Thymus (tissue), 11 donors: ENCODE measurements at regions not wholly inside any gene's neighbourhood (a gene's known extent, or its start where the extent isn't known, plus 50 kb on each side); places are given as distances from the start of the nearest gene placed in this dataset.

Experiments used
- DNase-seq, 9 donors: peaks; one replicate each; pipeline ENCODE4 v3.0.0-alpha.2; 2013; ENCODE audit warnings: low spot score in 9 of 9, low read depth in 6 of 9, missing footprints in 1 of 9
- H3K27ac ChIP-seq, 2 donors: one replicate each; pipeline ENCODE4 v1.5.1; 2013; ENCODE audit warnings: control low read depth in 1 of 2, low read depth in 1 of 2, low read length in 1 of 2, mild to moderate bottlenecking in 1 of 2, moderate library complexity in 1 of 2
- H3K27me3 ChIP-seq, 2 donors: one replicate each; pipeline ENCODE4 v1.5.1; 2013; ENCODE audit warnings: low read length in 1 of 2; ENCODE audit not compliant: control insufficient read depth in 2 of 2, insufficient read depth in 1 of 2
- H3K36me3 ChIP-seq, 2 donors: one replicate each; pipeline ENCODE4 v1.5.1; 2013; ENCODE audit warnings: low read length in 1 of 2, mild to moderate bottlenecking in 1 of 2, moderate library complexity in 1 of 2; ENCODE audit not compliant: control insufficient read depth in 2 of 2, insufficient read depth in 2 of 2
- H3K4me1 ChIP-seq, 2 donors: one replicate each; pipeline ENCODE4 v1.5.1; 2013; ENCODE audit warnings: low read length in 2 of 2; ENCODE audit not compliant: control insufficient read depth in 2 of 2, insufficient read depth in 2 of 2
- H3K4me3 ChIP-seq, 2 donors: one replicate each; pipeline ENCODE4 v1.5.1; 2013; ENCODE audit warnings: low read length in 2 of 2, control low read depth in 1 of 2, mild to moderate bottlenecking in 1 of 2
- H3K9me3 ChIP-seq, 2 donors: one replicate each; pipeline ENCODE4 v1.5.1; 2013; ENCODE audit warnings: low read length in 1 of 2, mild to moderate bottlenecking in 1 of 2; ENCODE audit not compliant: control insufficient read depth in 2 of 2, insufficient read depth in 1 of 2
- WGBS: extraction: QIAGEN DNeasy Blood & Tissue Kit; methylation state at CpG from one replicate; pipeline ENCODE4 v1.1.7; 2013; 5-methylcytosine and 5-hydroxymethylcytosine counted together
- donor health status: healthy.

DNA sequence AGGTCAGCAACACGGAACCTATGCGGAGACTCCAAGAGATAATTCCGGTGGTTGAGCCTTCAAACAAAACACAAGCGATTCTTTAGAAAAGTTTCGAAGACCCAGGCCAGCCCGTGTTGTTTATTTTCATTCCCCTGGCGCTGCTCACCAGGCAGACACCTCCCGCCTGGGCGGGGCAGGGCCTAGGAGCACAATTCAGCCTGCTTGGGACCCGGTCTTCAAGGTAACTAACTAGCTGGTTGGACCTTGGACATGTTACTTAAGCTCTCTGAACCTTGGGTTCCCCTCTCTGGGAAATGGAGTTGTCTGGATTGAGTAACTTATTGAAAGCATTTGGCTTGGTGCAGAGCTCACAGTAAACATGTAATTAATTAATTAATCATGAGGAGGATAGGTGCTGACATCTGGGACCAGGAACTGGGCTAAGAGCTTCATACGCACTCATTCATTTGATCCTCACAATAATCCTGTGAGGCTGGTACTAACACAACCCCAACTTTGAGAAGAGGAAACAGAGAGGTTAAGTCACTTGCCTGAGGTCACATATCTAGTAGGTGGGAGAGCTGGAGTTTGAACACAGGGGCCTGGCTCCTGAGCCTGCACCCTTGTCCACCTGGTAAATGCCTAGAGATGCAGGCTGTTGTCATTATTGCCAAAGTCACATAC, 125.3 kb upstream of the SMURF2 start:
- Histone ChIP-seq H3K27me3 (no peaks in the 10 kb centered on the region), H3K36me3 (peaks cover 37 to 62% of the 10 kb centered on the region in 2 donors), H3K4me3 (no peak overlapping the region), H3K9me3 (no peaks in the 10 kb centered on the region), H3K27ac (no peak overlapping the region), H3K4me1 (no peaks in the 10 kb centered on the region)
- 95% methylated on average over 11 of the region's 11 CpGs for WGBS
- DNase-seq, result no peak

GRCh38 chr17:64786337-64786736, 124.2 kb upstream of the SMURF2 start:
- Histone ChIP-seq H3K4me1 (peaks cover 0 to 7% of the 10 kb centered on the region in 2 donors), H3K4me3 (no peak overlapping the region), H3K9me3 (no peaks in the 10 kb centered on the region), H3K36me3 (peaks cover 34 to 51% of the 10 kb centered on the region in 2 donors), H3K27me3 (peaks cover 0 to 9% of the 10 kb centered on the region in 2 donors), H3K27ac (no peak overlapping the region)
- no peak for DNase-seq
- 96% methylated on average over 12 of the region's 12 CpGs for WGBS

- H3K27me3 ChIP-seq, result peaks cover 10 to 21% of the 10 kb centered on the region in 2 donors
- peaks cover 7 to 18% of the 10 kb centered on the region in 2 donors for H3K4me1 ChIP-seq
- DNase-seq, result no peak
- 97% methylated on average over 10 of the region's 10 CpGs for WGBS
- H3K36me3 ChIP-seq, result peaks cover 34 to 48% of the 10 kb centered on the region in 2 donors
- H3K27ac ChIP-seq, result no peak overlapping the region
- H3K9me3 ChIP-seq, result peaks cover 0 to 8% of the 10 kb centered on the region in 2 donors
- H3K4me3 ChIP-seq, result no peak overlapping the region
Measured at GRCh38 chr17:64785011-64785421, 122.9 kb upstream of the SMURF2 start.

GRCh38 chr17:64784353-64785010, 122.4 kb upstream of the SMURF2 start:
- no peak for DNase-seq
- H3K36me3 ChIP-seq, result peaks cover 34 to 48% of the 10 kb centered on the region in 2 donors
- H3K27me3 ChIP-seq, result peaks cover 12 to 26% of the 10 kb centered on the region in 2 donors
- 98% methylated on average over 16 of the region's 16 CpGs for WGBS
- H3K9me3 ChIP-seq, result peaks cover 0 to 13% of the 10 kb centered on the region in 2 donors
- no peak overlapping the region for H3K27ac ChIP-seq
- H3K4me3 ChIP-seq, result no peak overlapping the region
- peaks cover 7 to 23% of the 10 kb centered on the region in 2 donors for H3K4me1 ChIP-seq

GRCh38 chr17:64783556-64784352, 121.6 kb upstream of the SMURF2 start:
- H3K4me3 ChIP-seq, result no peak overlapping the region
- peaks cover 15 to 34% of the 10 kb centered on the region in 2 donors for H3K27me3 ChIP-seq
- H3K27ac ChIP-seq, result no peak overlapping the region
- WGBS, result 98% methylated on average over 14 of the region's 14 CpGs
- H3K9me3 ChIP-seq, result peaks cover 0 to 16% of the 10 kb centered on the region in 2 donors
- H3K4me1 ChIP-seq, result peaks cover 7 to 30% of the 10 kb centered on the region in 2 donors
- peaks cover 34 to 45% of the 10 kb centered on the region in 2 donors for H3K36me3 ChIP-seq
- DNase-seq, result no peak

DNA sequence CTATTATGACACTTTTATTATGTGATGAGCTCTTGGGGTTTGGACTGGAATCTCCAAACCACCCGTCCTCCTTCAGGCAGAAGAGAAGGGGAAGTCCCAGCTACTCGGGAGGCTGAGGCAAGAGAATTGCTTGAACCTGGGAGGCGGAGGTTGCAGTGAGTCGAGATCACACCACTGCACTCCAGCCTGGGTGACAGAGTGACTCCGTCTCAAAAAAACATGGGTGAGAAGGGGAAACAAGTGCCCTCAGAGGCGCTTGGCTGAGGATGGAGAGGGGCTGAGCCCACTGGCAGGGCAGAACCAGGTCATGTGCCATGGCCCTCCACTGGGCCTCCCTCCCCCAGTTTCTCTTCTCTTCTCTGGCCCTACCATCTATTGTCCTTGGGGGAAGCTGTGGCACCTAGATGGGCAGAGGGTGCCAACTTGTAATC, 120.9 kb upstream of the SMURF2 start:
- H3K27me3 ChIP-seq, result peaks cover 22 to 41% of the 10 kb centered on the region in 2 donors
- peaks cover 34 to 43% of the 10 kb centered on the region in 2 donors for H3K36me3 ChIP-seq
- H3K27ac ChIP-seq, result no peak overlapping the region
- peaks cover 0 to 17% of the 10 kb centered on the region in 2 donors for H3K9me3 ChIP-seq
- peaks cover 7 to 34% of the 10 kb centered on the region in 2 donors for H3K4me1 ChIP-seq
- 90% methylated on average over 6 of the region's 6 CpGs for WGBS
- no peak overlapping the region for H3K4me3 ChIP-seq
- no peak for DNase-seq

DNA sequence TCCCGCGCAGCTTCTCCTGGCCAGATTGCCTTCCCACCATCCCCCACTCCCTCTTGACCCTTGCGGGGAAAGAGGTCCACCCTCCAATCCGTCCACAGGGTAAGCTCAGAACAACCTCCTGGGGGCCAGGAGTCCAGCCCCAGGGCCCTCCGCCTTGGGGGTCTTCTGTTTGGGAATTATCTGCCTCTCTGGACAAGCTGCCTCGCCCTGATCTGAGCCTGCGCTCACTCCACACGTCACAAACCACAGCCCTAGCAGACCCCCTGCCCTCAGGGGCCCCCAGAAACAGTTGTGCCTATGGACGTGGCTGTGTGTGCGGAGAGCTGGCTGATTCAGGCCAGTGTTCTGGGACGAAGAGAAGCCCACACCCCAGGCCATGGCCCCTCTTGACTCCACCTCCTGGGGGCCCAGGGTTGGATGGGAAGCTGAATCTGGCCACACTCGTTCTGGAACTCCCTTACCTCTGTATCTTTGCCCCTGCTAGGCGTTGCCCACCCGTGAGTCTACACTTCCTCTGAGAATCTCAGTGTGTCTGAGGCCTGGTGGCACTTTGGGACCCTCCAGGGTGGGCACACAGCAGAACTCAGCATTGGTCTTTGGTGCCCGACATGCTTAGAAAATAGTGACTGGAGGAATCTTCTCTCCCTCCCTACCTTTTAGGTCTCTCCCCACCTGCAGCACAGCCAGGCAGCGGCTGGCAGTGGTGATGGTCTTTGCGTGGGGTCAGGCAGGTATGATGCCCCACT, 119.9 kb upstream of the SMURF2 start:
- peaks cover 0 to 21% of the 10 kb centered on the region in 2 donors for H3K9me3 ChIP-seq
- H3K36me3 ChIP-seq, result peaks cover 31 to 39% of the 10 kb centered on the region in 2 donors
- WGBS, result 81% methylated on average over 17 of the region's 17 CpGs
- DNase-seq, result no peak
- peaks cover 22 to 51% of the 10 kb centered on the region in 2 donors for H3K27me3 ChIP-seq
- H3K4me3 ChIP-seq, result no peak overlapping the region
- H3K4me1 ChIP-seq, result peaks cover 13 to 45% of the 10 kb centered on the region in 2 donors
- no peak overlapping the region for H3K27ac ChIP-seq

DNA sequence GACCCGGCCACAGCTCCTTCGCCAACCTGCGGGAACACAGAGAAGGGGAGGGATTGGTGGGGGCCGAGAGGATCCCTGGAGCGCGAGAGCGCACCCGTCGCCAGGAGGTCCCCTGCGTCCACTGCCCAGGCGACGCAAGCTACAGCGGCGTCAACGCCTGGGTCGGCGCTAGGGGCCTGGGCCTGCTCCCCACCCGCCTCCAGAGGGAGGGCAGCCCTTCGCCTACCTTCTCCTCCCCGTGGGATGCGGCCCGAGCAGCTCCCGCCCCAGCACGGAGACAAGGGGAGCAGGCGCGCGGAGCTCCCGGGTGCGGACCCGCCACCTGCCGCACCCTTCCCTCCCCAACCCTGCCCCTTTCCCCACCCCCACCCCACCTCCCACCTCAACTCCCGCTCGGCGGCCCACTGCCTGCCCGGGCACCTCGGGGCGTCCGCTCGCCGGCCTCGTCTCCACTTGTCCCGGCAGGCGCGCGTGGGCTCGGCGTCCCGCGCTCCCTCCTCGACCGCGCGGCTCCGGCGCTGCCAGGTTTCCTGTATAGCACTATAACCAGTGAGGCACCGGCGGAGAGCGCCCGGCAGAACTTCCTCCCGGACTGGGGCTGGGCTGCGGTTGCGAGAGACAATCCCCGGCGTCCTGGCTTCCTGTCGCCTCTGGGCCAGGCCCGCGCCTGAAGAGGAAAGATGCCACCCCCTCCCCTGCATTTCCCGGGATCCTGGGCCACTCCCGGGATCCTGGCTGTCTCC, 119.1 kb upstream of the SMURF2 start:
- H3K36me3 ChIP-seq, result peaks cover 25 to 31% of the 10 kb centered on the region in 2 donors
- DNase-seq, result peak in 3 of 9 donors; percentile 21 to 54 (median 43)
- under 1% methylated on average over 69 of the region's 69 CpGs for WGBS
- peaks cover 22 to 54% of the 10 kb centered on the region in 2 donors for H3K27me3 ChIP-seq
- H3K9me3 ChIP-seq, result peaks cover 0 to 22% of the 10 kb centered on the region in 2 donors
- H3K4me3 ChIP-seq, result peak overlapping the region; percentile 40 to 43
- H3K4me1 ChIP-seq, result peaks cover 16 to 50% of the 10 kb centered on the region in 2 donors
- H3K27ac ChIP-seq, result peak overlapping the region in 1 of 2 donors; percentile 36
